ENCODE measurements at regions not wholly inside any gene's neighbourhood (a gene's known extent, or its start where the extent isn't known, plus 50 kb on each side); places are given as distances from the start of the nearest gene placed in this dataset.

GRCh38 chr1:218694085-218694484, 348.9 kb downstream of the TGFB2 start:
- Histone ChIP-seq H3K27me3 (no peaks in the 10 kb centered on the region), H3K4me3 (no peak overlapping the region), H3K4me1 (no peaks in the 10 kb centered on the region), H3K27ac (no peak overlapping the region), H3K36me3 (no peaks in the 10 kb centered on the region), H3K9me3 (no peaks in the 10 kb centered on the region)
- ATAC-seq (no peak), DNase-seq (no peak)
- intact Hi-C loops (cut with DNase I): no loop called here
- TF ChIP-seq, protein P1, sequence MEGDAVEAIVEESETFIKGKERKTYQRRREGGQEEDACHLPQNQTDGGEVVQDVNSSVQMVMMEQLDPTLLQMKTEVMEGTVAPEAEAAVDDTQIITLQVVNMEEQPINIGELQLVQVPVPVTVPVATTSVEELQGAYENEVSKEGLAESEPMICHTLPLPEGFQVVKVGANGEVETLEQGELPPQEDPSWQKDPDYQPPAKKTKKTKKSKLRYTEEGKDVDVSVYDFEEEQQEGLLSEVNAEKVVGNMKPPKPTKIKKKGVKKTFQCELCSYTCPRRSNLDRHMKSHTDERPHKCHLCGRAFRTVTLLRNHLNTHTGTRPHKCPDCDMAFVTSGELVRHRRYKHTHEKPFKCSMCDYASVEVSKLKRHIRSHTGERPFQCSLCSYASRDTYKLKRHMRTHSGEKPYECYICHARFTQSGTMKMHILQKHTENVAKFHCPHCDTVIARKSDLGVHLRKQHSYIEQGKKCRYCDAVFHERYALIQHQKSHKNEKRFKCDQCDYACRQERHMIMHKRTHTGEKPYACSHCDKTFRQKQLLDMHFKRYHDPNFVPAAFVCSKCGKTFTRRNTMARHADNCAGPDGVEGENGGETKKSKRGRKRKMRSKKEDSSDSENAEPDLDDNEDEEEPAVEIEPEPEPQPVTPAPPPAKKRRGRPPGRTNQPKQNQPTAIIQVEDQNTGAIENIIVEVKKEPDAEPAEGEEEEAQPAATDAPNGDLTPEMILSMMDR (IDR thresholded peaks at IDR 0.05): no peak

GRCh38 chr1:218694636-218695035, 349.5 kb downstream of the TGFB2 start:
- DNase-seq: no peak
- Histone ChIP-seq H3K36me3 (no peaks in the 10 kb centered on the region), H3K4me3 (no peak overlapping the region), H3K27me3 (no peaks in the 10 kb centered on the region), H3K9me3 (no peaks in the 10 kb centered on the region), H3K4me1 (no peaks in the 10 kb centered on the region), H3K27ac (no peak overlapping the region)
- intact Hi-C loops (cut with DNase I): no loop called here
- ATAC-seq: no peak
- TF ChIP-seq, protein P1 (IDR thresholded peaks at IDR 0.05): no peak

GRCh38 chr1:218695525-218695924, 350.4 kb downstream of the TGFB2 start:
- DNase-seq (no peak), ATAC-seq (no peak)
- Histone ChIP-seq H3K36me3 (no peaks in the 10 kb centered on the region), H3K27ac (no peak overlapping the region), H3K9me3 (no peaks in the 10 kb centered on the region), H3K4me3 (no peak overlapping the region), H3K27me3 (no peaks in the 10 kb centered on the region), H3K4me1 (no peaks in the 10 kb centered on the region)
- TF ChIP-seq, protein P1 (IDR thresholded peaks at IDR 0.05): no peak
- intact Hi-C loops (cut with DNase I): no loop called here

DNA sequence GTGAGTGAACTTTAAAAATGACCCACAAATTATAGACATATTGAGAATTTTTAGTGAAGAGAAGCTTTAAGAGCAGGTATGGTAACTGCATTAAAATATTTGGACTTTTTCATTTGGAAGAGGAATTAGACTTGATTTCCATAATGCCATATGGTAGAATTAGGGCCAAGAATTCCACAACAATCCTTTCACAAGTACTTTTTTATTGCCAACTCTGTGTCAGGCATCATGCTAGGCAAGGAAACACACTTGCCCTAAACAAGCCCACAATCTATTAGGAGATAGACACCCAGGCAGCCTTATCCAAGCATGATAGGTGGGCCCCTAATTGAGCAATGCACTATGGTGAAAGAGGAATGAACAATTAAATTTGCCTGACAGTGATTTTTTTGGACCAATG, 353.0 kb downstream of the TGFB2 start:
- Histone ChIP-seq H3K36me3 (no peaks in the 10 kb centered on the region), H3K9me3 (no peaks in the 10 kb centered on the region), H3K27ac (no peak overlapping the region), H3K4me3 (no peak overlapping the region), H3K4me1 (no peaks in the 10 kb centered on the region), H3K27me3 (no peaks in the 10 kb centered on the region)
- DNase-seq (no peak), ATAC-seq (no peak)
- intact Hi-C loops (cut with DNase I): no loop called here
- TF ChIP-seq, protein P1 (IDR thresholded peaks at IDR 0.05): no peak

- H3K9me3 ChIP-seq: no peaks in the 10 kb centered on the region
- TF ChIP-seq, protein P1 (IDR thresholded peaks at IDR 0.05): no peak
- intact Hi-C loops (cut with DNase I): no loop called here
- no peaks in the 10 kb centered on the region for H3K36me3 ChIP-seq
- no peak overlapping the region for H3K27ac ChIP-seq
- H3K4me1 ChIP-seq: no peaks in the 10 kb centered on the region
- no peak overlapping the region for H3K4me3 ChIP-seq
- DNase-seq: no peak
- ATAC-seq: no peak
- no peaks in the 10 kb centered on the region for H3K27me3 ChIP-seq
Measured at GRCh38 chr1:218699421-218699820, 354.3 kb downstream of the TGFB2 start.

- Histone ChIP-seq H3K27me3 (no peaks in the 10 kb centered on the region), H3K36me3 (no peaks in the 10 kb centered on the region), H3K4me3 (no peak overlapping the region), H3K4me1 (no peaks in the 10 kb centered on the region), H3K9me3 (no peaks in the 10 kb centered on the region), H3K27ac (no peak overlapping the region)
- intact Hi-C loops (cut with DNase I): no loop called here
- no peak for ATAC-seq
- TF ChIP-seq, protein P1 (IDR thresholded peaks at IDR 0.05): no peak
- no peak for DNase-seq
Measured at GRCh38 chr1:218699865-218700264, 354.7 kb downstream of the TGFB2 start.
